SIG-M5 treated with dmso at 0.1 percent for 504 hours (cell line): ENCODE measurements at regions not wholly inside any gene's neighbourhood (a gene's known extent, or its start where the extent isn't known, plus 50 kb on each side); places are given as distances from the start of the nearest gene placed in this dataset.

ENCODE experiments used
- DNase-seq: peaks from one replicate; lab custom pipeline; 2025; ENCODE audit not compliant: unreplicated experiment; lab: John Stamatoyannopoulos, UW

DNA sequence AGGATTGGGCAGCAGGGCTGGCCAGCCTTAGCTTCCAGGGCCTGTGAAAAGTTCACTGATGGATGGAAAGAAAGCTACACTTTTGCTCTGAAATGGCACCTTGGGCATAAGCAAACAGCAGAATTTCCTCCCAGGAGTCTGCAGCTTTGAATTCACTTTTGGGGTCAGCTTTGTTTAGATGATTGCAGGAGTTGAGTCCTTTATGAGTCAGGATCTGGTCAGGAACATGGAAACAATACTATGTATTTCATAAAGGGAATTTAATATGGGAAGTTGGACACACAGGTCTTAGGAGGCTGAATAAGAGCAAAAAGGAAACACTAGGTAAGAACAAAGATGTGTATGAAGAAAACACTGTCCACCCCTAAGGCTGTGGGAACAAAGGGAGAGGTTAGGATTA is 345.3 kb downstream of the TSN start:
- no peak for DNase-seq

DNA sequence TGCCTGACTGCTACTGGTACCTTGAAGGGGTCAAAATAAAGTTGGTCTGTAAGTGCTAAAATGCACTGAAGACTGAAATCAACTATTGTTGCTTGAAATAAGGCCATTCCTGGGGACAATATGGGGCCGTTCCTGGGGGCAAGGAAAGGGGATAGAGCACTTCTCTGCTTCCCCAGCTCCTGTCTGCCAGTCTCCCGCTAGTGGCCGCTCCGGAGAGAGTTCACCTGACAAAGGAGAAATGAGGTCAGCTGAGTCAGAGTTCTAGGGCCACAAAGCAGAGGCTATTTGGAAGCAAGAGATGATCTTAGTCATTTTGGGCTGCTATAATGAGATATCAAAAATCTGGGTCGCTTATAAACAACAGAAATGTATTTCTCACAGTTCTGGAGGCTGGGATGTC is 345.9 kb downstream of the TSN start:
- DNase-seq, result no peak

DNA sequence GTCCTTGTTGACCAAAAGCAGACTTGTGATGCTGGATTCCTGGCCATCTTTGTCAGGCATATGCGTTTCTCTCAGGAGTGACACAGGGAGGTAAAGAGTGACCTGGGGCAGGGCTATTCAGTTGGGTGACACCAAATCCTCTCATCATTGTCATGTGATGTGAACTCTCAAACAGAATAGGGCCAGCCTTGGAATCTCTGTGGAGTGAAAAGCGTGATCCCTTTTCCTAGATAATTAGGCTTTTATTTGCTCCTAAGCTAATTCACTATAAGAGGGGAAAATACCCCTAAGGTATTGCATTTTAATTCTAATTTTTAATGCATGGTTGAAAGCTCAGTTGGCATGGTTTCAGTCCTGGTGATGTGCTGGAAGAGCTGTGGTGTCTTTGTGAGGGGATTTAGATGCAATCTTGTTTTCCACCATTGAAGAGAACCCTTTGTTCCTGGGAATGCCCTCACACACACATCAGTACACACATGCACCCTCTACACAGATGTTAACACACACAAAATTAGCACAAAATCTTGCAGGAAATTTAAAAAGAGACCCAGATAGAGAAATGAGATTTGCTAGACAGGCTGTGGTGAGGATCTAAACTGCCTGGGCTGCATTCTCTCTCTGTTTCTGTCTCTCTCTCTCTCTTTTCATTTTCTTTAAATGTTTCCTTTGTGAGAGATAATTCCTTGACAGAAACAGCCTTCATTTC is 349.9 kb downstream of the TSN start:
- no peak for DNase-seq

- no peak for DNase-seq
These were observed 350.4 kb downstream of the TSN start for GRCh38 chr2:122105877-122106206.

GRCh38 chr2:122108186-122108585 is 352.7 kb downstream of the TSN start:
- DNase-seq, result no peak

DNA sequence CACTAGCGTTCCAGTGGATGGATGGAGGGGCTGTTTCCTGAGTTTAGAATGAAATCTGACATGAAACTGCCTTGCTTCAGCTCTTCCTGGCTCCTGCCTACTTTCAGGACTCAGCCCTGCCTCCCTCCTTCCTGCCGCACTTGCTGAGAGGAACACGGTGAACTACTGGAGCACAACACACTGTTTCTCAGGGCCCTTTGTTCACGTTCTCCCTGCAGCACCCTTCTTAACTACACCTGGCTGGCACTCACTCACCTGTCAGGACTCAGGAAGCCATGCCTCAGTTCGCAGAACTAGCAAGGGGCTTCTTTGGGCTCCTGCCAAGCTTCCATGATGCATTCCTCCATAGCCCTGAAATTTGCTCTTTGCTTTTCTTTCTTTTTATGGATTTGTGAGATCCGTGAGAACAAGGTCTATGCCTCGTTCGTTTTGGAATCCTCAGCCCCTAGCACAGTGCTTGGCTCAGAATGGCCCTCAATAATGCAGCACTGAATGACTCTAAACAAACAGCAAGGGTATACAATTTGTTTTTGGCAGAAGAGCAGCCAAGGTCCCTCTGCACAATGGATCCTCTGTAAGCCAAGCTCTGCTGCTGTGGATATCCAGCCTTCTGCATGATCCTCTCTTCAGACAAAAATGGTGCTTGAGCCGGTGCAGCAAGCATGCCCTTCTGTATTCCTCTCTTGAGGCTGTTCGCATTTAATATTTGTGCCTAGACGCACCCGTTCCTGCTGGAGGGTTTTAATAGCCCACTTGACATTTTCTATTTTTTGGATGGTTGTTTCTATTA is 357.0 kb downstream of the TSN start:
- no peak for DNase-seq

GRCh38 chr2:122114421-122114820 is 359.0 kb downstream of the TSN start:
- DNase-seq, result no peak

- no peak for DNase-seq
These were observed 361.9 kb downstream of the TSN start for GRCh38 chr2:122117371-122117770.

GRCh38 chr2:122129399-122129798 is 373.9 kb downstream of the TSN start:
- DNase-seq, result no peak

DNA sequence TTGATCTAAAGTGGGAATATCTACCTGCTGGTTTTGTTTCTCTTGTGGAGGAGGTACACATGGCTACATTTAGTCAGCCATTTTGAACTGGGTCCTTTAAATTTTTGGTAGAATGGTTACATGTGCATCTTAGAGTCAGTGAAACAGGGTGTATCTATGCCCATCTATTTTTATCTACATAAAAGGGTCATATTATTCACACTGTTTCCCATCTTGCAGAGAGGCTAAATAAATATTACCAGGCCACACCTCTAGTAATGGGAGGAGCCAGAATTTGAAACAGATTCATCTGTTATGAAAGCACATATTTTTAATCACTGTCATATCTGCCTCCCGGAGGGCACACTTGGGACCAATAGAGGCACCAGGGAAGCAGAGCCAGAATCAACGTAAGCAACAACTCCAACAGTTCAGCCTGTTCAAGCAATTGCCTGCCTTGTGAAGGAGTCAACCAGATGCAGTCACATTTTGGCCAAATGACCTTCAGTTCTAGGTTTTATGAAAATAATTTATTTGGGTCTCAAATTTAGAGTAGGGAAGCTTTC is 376.8 kb downstream of the TSN start:
- no peak for DNase-seq

GRCh38 chr2:122135021-122135937 is 379.8 kb downstream of the TSN start:
- DNase-seq, result no peak

GRCh38 chr2:122136056-122136455 is 380.6 kb downstream of the TSN start:
- DNase-seq, result no peak

GRCh38 chr2:122138561-122138960 is 383.1 kb downstream of the TSN start:
- DNase-seq, result no peak

DNA sequence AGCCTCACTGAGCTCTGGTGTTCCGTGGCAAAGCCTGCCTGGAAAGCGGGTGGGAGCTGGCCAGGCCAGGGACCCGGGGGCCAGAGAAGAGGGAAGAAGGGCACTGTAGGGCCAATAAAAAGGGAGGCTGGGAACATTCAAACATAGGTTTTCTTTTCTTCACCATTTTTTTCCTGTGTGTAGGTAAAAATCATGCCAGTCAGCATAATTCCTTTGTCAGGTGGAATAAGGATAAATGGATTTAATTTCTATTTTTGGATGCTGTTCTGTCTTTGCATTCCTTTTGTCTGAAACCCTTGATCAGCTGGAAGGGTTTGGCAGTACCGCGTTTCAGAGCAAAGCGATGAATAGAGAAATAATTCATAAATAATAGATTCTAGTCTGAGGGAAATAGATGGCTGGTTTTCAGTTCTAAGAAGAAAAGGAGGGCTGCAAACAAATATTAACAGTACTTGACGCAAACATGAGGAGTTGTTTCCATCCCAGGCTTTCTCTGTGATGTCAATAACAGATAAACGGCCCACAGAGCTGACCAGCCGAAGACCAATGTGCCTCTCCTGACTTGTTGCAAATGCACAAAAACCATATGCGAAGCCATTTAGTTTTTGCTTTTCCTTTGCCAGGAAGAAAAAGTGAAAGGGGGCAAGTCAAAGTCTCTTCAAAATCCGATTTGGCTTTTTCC is 384.4 kb downstream of the TSN start:
- no peak for DNase-seq

DNA sequence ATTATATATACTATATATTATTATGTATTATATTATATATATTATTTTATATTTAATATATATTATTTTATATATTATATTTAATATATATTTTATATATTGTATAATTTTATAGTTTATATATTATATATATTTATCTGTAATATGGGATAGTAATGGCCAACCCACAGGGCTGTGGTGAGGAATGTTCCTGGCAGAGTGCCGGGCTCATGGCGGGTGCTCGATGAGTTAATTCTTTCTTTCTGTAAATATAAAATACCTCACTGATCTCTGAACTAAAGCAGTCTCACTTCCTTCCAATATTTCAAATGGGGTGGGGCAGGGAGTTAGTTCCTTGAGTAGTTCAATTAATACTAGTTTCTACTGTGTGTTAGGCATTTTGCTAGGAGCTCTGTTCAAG is 389.4 kb downstream of the TSN start:
- no peak for DNase-seq

- DNase-seq, result no peak
These were observed 390.4 kb downstream of the TSN start for GRCh38 chr2:122145856-122146255.

DNA sequence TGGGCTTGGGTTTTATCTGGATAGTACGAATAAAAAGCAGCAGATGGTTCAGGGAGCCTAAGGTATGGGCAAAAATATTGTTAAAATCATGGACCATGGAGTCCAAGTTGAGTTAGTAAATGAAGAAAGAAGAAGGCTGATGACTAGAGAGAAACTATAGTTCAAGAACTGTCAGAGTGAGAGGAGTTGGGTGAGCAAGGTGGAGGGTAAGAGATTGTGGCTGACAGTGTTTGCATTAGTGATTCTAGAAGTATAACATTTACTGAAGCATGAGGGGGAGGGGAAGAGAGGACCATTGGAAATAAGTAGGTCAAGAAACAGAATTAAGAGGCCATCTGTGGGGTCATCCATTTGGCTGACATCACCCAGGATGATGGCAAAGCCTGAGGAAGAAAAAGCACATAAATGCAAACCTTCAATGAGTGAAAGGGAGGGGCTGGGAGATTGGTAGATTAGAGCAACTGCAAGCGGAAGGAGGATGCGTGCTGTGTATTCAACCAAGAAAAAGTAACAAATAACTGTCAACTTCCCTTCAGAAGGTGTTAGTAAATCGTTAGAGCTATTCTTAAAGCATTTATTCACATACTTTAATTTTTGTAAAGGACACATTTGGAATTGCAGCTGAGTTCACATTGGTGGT is 392.8 kb downstream of the TSN start:
- no peak for DNase-seq

GRCh38 chr2:122150524-122151280 is 395.3 kb downstream of the TSN start:
- no peak for DNase-seq

DNA sequence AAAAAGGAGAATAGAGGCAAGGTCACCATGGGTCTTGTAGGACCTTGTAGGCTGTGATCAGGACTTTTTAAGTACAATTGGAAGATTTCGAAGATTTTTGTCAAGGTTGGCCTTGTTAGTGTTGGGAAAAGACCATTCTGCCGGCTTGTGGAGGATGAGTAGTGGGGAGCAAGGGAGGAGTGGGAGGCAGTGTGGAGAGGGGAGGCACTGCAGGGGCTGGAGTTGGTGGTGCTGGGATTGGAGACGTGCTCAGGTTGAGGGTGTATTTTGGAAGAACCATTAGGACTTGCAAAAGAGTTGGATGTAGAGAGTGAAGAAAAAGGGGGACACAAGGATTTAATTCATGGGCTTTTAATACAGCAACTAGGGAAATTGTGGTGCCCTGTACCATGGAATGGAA is 397.1 kb downstream of the TSN start:
- no peak for DNase-seq
